Gastrocnemius medialis (tissue), 4 donors: ENCODE measurements at regions not wholly inside any gene's neighbourhood (a gene's known extent, or its start where the extent isn't known, plus 50 kb on each side); places are given as distances from the start of the nearest gene placed in this dataset.

ENCODE experiments used
- POLR2A ChIP-seq, 2 donors: fragments of 450-650 bp; IDR thresholded peaks; one replicate each; pipeline ENCODE4 v1.6.1; 2017; ENCODE audit warnings: antibody characterized with exemption in 2 of 2, mild to moderate bottlenecking in 2 of 2, moderate library complexity in 2 of 2
- TF ChIP-seq, protein P1 (sequence below), 5 experiments: fragments of 450-650 bp in 3 of 5; fragments of 200-600 bp in 2 of 5; sonication (generic) in 2 of 5; IDR thresholded peaks in 4 of 5; conservative IDR thresholded peaks in 1 of 5; 1 replicate in 4 of 5; 2 replicates in 1 of 5; pipeline ENCODE4 v1.5.1; 2016 to 2019; ENCODE audit warnings: antibody characterized with exemption in 5 of 5, mild to moderate bottlenecking in 3 of 5, moderate library complexity in 3 of 5

DNA sequence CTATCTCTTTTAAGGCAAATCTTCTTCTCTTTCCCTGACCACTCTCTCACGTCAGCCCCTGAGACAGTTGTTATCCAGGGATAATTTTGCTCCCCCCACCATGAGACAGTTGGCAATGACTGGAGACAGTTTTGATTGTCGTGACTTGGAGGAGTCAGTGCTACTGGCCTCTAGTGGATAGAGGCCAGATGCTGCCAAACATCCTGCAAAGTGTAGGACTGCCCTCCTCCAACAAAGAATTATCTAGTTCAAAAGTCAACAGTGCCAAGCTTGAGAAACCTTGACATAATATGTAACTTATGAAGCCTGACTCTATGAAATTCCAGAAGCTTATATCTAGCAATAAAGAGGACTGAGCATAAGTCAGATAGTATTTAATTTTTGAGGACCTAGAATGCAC, 502.1 kb upstream of the IGFBP7 start:
- TF ChIP-seq, protein P1, sequence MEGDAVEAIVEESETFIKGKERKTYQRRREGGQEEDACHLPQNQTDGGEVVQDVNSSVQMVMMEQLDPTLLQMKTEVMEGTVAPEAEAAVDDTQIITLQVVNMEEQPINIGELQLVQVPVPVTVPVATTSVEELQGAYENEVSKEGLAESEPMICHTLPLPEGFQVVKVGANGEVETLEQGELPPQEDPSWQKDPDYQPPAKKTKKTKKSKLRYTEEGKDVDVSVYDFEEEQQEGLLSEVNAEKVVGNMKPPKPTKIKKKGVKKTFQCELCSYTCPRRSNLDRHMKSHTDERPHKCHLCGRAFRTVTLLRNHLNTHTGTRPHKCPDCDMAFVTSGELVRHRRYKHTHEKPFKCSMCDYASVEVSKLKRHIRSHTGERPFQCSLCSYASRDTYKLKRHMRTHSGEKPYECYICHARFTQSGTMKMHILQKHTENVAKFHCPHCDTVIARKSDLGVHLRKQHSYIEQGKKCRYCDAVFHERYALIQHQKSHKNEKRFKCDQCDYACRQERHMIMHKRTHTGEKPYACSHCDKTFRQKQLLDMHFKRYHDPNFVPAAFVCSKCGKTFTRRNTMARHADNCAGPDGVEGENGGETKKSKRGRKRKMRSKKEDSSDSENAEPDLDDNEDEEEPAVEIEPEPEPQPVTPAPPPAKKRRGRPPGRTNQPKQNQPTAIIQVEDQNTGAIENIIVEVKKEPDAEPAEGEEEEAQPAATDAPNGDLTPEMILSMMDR (IDR thresholded peaks at IDR 0.05 in 4 of 5, conservative IDR thresholded peaks at IDR 0.05 in 1 of 5), result no peak
- TF ChIP-seq POLR2A (IDR thresholded peaks at IDR 0.05), result no peak
